Vagina (tissue), 2 donors: ENCODE measurements at regions not wholly inside any gene's neighbourhood (a gene's known extent, or its start where the extent isn't known, plus 50 kb on each side); places are given as distances from the start of the nearest gene placed in this dataset.

Experiments
- CTCF ChIP-seq, 3 experiments: fragments of 450-650 bp in 2 of 3; fragments of 200-600 bp in 1 of 3; sonication (generic) in 1 of 3; IDR thresholded peaks; one replicate each; pipeline ENCODE4 v1.5.1; 2017 to 2019; ENCODE audit warnings: antibody characterized with exemption in 3 of 3, mild to moderate bottlenecking in 2 of 3, moderate library complexity in 2 of 3
- POLR2A ChIP-seq, 2 donors: fragments of 450-650 bp; IDR thresholded peaks; one replicate each; pipeline ENCODE4 v1.6.1; 2017; ENCODE audit warnings: antibody characterized with exemption in 2 of 2, mild to moderate bottlenecking in 2 of 2, moderate library complexity in 2 of 2
- POLR2AphosphoS5 ChIP-seq, 2 donors: sonication (generic); formaldehyde crosslinking; IDR thresholded peaks; one replicate each; pipeline ENCODE4 v1.9.0; 2017; ENCODE audit warnings: antibody characterized with exemption in 2 of 2, mild to moderate bottlenecking in 2 of 2, low read depth in 1 of 2; ENCODE audit not compliant: insufficient read depth in 1 of 2

GRCh38 chr16:82384017-82384416, 214.0 kb upstream of the MPHOSPH6 start:
- no peak for TF ChIP-seq CTCF (IDR thresholded peaks at IDR 0.05)
- no peak for TF ChIP-seq POLR2A (IDR thresholded peaks at IDR 0.05)
- no peak for TF ChIP-seq POLR2AphosphoS5 (IDR thresholded peaks at IDR 0.05; ENCODE audit: insufficient read depth in 1 of 2, low read depth in 1 of 2)
